KMS-11 (cell line): ENCODE measurements at regions not wholly inside any gene's neighbourhood (a gene's known extent, or its start where the extent isn't known, plus 50 kb on each side); places are given as distances from the start of the nearest gene placed in this dataset.

ENCODE experiments used
- H2AFZ ChIP-seq: fragments of 200-600 bp; sonication (generic); 2 replicates; pipeline ENCODE4 v1.6.1; 2016; ENCODE audit warnings: antibody characterized with exemption, mixed run types, low read depth
- H3K27ac ChIP-seq: fragments of 200-600 bp; sonication (generic); 2 replicates; pipeline ENCODE4 v1.6.1; 2016; ENCODE audit warnings: mild to moderate bottlenecking, mixed run types
- H3K27me3 ChIP-seq: fragments of 200-600 bp; sonication (generic); 2 replicates; pipeline ENCODE4 v1.6.1; 2017; ENCODE audit warnings: mild to moderate bottlenecking, low read depth, mixed run types, moderate library complexity; ENCODE audit not compliant: insufficient read depth
- H3K36me3 ChIP-seq: fragments of 200-600 bp; sonication (generic); 2 replicates; pipeline ENCODE4 v1.6.1; 2017; ENCODE audit warnings: mild to moderate bottlenecking, mixed run types; ENCODE audit not compliant: insufficient read depth
- H3K4me1 ChIP-seq: fragments of 200-600 bp; sonication (generic); 2 replicates; pipeline ENCODE4 v1.6.1; 2016; ENCODE audit warnings: mild to moderate bottlenecking, low read depth, mixed run types; ENCODE audit not compliant: poor library complexity, severe bottlenecking
- H3K4me2 ChIP-seq: fragments of 200-600 bp; sonication (generic); 2 replicates; pipeline ENCODE4 v1.7.0; 2016; ENCODE audit warnings: mild to moderate bottlenecking, mixed run types
- H3K4me3 ChIP-seq: fragments of 200-600 bp; sonication (generic); IDR thresholded peaks from 2 replicates; pipeline ENCODE4 v1.6.1; 2017; ENCODE audit warnings: low read depth, low read length, mixed read lengths; ENCODE audit not compliant: insufficient read depth
- H3K79me2 ChIP-seq: fragments of 200-600 bp; sonication (generic); 2 replicates; pipeline ENCODE4 v1.6.1; 2016; ENCODE audit warnings: low read depth, mixed run types; ENCODE audit not compliant: insufficient read depth
- H3K9ac ChIP-seq: fragments of 200-600 bp; sonication (generic); 2 replicates; pipeline ENCODE4 v1.6.1; 2016; ENCODE audit warnings: mild to moderate bottlenecking, mixed run types
- H4K20me1 ChIP-seq: fragments of 200-600 bp; sonication (generic); 2 replicates; pipeline ENCODE4 v1.6.1; 2016; ENCODE audit warnings: mild to moderate bottlenecking, mixed run types; ENCODE audit not compliant: insufficient read depth
- CTCF ChIP-seq: fragments of 200-600 bp; sonication (generic); conservative IDR thresholded peaks from 2 replicates; pipeline ENCODE4 v1.6.1; 2017; ENCODE audit warnings: low read depth, mild to moderate bottlenecking, antibody characterized with exemption, low read length, moderate library complexity, mixed read lengths

GRCh38 chr4:24213961-24214360, 324.1 kb upstream of the PPARGC1A start:
- Histone ChIP-seq H3K27ac (no peak overlapping the region), H2AFZ (no peak overlapping the region), H3K79me2 (no peaks in the 10 kb centered on the region), H3K4me1 (no peaks in the 10 kb centered on the region), H3K36me3 (no peaks in the 10 kb centered on the region), H3K9ac (no peak overlapping the region), H3K27me3 (no peaks in the 10 kb centered on the region), H4K20me1 (no peaks in the 10 kb centered on the region), H3K4me2 (no peak overlapping the region), H3K4me3 (no peak overlapping the region)
- no peak for TF ChIP-seq CTCF

GRCh38 chr4:24212642-24213041, 322.8 kb upstream of the PPARGC1A start:
- no peak overlapping the region for H2AFZ ChIP-seq
- H3K4me2 ChIP-seq = no peak overlapping the region
- no peak for TF ChIP-seq CTCF
- H3K27ac ChIP-seq = no peak overlapping the region
- no peaks in the 10 kb centered on the region for H3K4me1 ChIP-seq
- H3K4me3 ChIP-seq = no peak overlapping the region
- no peaks in the 10 kb centered on the region for H3K79me2 ChIP-seq
- no peaks in the 10 kb centered on the region for H4K20me1 ChIP-seq
- H3K36me3 ChIP-seq = no peaks in the 10 kb centered on the region
- no peaks in the 10 kb centered on the region for H3K27me3 ChIP-seq
- no peak overlapping the region for H3K9ac ChIP-seq

- Histone ChIP-seq H3K4me3 (no peak overlapping the region), H3K27me3 (no peaks in the 10 kb centered on the region), H3K27ac (no peak overlapping the region), H3K36me3 (no peaks in the 10 kb centered on the region), H3K4me2 (no peak overlapping the region), H4K20me1 (no peaks in the 10 kb centered on the region), H3K9ac (no peak overlapping the region), H3K79me2 (no peaks in the 10 kb centered on the region), H2AFZ (no peak overlapping the region), H3K4me1 (no peaks in the 10 kb centered on the region)
- TF ChIP-seq CTCF = no peak
Measured at GRCh38 chr4:24211856-24212255, 322.0 kb upstream of the PPARGC1A start.

DNA sequence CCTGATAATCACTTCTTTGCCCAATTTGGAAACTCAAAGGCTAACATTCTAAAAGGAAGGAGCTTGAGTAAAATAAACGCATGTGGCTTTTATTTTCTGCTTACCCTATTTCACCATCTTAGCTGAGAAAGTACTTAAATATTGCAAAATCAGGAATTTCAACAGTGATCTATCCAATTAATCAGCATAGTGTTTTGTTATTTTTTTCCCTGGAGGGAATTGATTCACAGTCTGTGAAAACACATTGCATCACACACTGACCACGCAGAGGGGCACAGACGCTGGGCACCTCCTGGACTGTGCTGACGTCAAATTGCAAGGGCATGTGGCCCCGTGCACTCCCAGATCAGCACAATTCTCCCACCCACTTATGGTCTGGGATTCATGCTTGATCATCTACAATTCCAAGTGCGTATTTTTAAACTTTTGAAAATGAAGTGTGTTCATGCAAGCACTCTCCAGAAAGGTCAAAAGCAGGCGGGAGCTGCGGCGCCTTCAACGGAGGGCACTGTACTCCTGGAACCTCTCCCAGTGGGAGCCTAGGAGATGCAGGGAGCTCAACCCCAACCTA, 320.6 kb upstream of the PPARGC1A start:
- no peaks in the 10 kb centered on the region for H3K27me3 ChIP-seq
- no peaks in the 10 kb centered on the region for H3K79me2 ChIP-seq
- H2AFZ ChIP-seq = no peak overlapping the region
- no peaks in the 10 kb centered on the region for H3K36me3 ChIP-seq
- no peak overlapping the region for H3K9ac ChIP-seq
- no peak overlapping the region for H3K4me3 ChIP-seq
- no peak overlapping the region for H3K4me2 ChIP-seq
- no peaks in the 10 kb centered on the region for H3K4me1 ChIP-seq
- no peak overlapping the region for H3K27ac ChIP-seq
- no peak for TF ChIP-seq CTCF
- H4K20me1 ChIP-seq = no peaks in the 10 kb centered on the region
